Fibroblast of lung (primary cell): ENCODE measurements at regions not wholly inside any gene's neighbourhood (a gene's known extent, or its start where the extent isn't known, plus 50 kb on each side); places are given as distances from the start of the nearest gene placed in this dataset.

ENCODE experiments used
- DNase-seq, 2 donors: peaks; one replicate each; pipeline versions ENCODE4 v3.0.0 to v3.0.0-alpha.2; 2010; ENCODE audit warnings: low read depth in 2 of 2
- H2AFZ ChIP-seq: 2 replicates; pipeline ENCODE4 v1.5.1; 2012; ENCODE audit warnings: low read length, control low read depth, inconsistent platforms
- H3K27ac ChIP-seq: 2 replicates; pipeline ENCODE4 v1.5.1; 2011; ENCODE audit warnings: low read length, control low read depth; ENCODE audit not compliant: insufficient read depth
- H3K27me3 ChIP-seq: 2 replicates; pipeline ENCODE4 v1.5.1; 2011; ENCODE audit warnings: mild to moderate bottlenecking, low read length; ENCODE audit not compliant: control insufficient read depth, insufficient read depth
- H3K36me3 ChIP-seq: 2 replicates; pipeline ENCODE4 v1.5.1; 2011; ENCODE audit warnings: low read length; ENCODE audit not compliant: control insufficient read depth, insufficient read depth
- H3K4me1 ChIP-seq: 2 replicates; pipeline ENCODE4 v1.5.1; 2011; ENCODE audit warnings: low read length; ENCODE audit not compliant: control insufficient read depth, insufficient read depth; ENCODE audit errors: extremely low read depth
- H3K4me2 ChIP-seq: 2 replicates; pipeline ENCODE4 v1.5.1; 2011; ENCODE audit warnings: low read length, control low read depth; ENCODE audit not compliant: insufficient read depth; ENCODE audit errors: extremely low read depth
- H3K4me3 ChIP-seq, 4 experiments: fragments of 200-600 bp in 1 of 4; sonication (generic) in 1 of 4; replicated peaks in 1 of 4; 2 replicates each; pipeline ENCODE4 v1.5.1; 2011 to 2016; ENCODE audit warnings: low read length in 4 of 4, low read depth in 3 of 4, mild to moderate bottlenecking in 3 of 4, control low read depth in 2 of 4, inconsistent platforms in 1 of 4, mixed read lengths in 1 of 4; ENCODE audit not compliant: insufficient read depth in 1 of 4; ENCODE audit errors: control extremely low read depth in 1 of 4
- H3K79me2 ChIP-seq: 2 replicates; pipeline ENCODE4 v1.5.1; 2012; ENCODE audit warnings: mild to moderate bottlenecking, low read length, inconsistent platforms; ENCODE audit not compliant: control insufficient read depth, insufficient read depth
- H3K9ac ChIP-seq: 2 replicates; pipeline ENCODE4 v1.5.1; 2011; ENCODE audit warnings: mild to moderate bottlenecking, low read length, control low read depth; ENCODE audit not compliant: insufficient read depth
- H3K9me3 ChIP-seq: 2 replicates; pipeline ENCODE4 v1.5.1; 2012; ENCODE audit warnings: low read depth, low read length; ENCODE audit not compliant: control insufficient read depth, insufficient read depth
- H4K20me1 ChIP-seq: 2 replicates; pipeline ENCODE4 v1.5.1; 2011; ENCODE audit warnings: low read length; ENCODE audit not compliant: control insufficient read depth, insufficient read depth; ENCODE audit errors: extremely low read depth
- EZH2 ChIP-seq: IDR thresholded peaks from 2 replicates; pipeline ENCODE4 v1.5.1; 2012; ENCODE audit warnings: low read length, control low read depth, mild to moderate bottlenecking; ENCODE audit errors: missing control alignments
- TF ChIP-seq, protein P1 (sequence below), 2 donors: IDR thresholded peaks in 1 of 2; conservative IDR thresholded peaks in 1 of 2; 1 replicate in 1 of 2; 2 replicates in 1 of 2; pipeline ENCODE4 v1.5.1; 2011 to 2012; ENCODE audit warnings: low read length in 2 of 2, control low read depth in 1 of 2, inconsistent platforms in 1 of 2, low read depth in 1 of 2, mild to moderate bottlenecking in 1 of 2

DNA sequence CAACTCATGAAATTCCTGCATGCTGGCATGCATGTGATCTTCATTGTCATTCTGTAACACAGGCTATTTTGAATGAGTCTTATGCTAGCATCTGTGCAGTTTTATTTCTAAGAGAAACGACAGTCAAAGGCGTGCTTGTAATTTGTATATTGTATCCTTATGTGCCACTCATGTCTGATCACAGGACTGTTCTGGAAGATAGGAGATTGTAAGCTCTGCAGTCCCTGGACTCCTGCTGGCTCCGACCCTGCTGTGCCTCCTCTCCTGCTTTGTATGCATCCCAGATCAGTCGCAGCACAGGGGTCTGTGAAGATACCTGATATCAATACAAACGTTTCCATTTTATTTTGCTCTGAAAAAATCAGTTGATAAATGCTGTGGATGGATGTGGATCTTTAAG lies 653.1 kb downstream of the LIG4 start:
- H3K4me2 ChIP-seq = no peak overlapping the region
- TF ChIP-seq, protein P1, sequence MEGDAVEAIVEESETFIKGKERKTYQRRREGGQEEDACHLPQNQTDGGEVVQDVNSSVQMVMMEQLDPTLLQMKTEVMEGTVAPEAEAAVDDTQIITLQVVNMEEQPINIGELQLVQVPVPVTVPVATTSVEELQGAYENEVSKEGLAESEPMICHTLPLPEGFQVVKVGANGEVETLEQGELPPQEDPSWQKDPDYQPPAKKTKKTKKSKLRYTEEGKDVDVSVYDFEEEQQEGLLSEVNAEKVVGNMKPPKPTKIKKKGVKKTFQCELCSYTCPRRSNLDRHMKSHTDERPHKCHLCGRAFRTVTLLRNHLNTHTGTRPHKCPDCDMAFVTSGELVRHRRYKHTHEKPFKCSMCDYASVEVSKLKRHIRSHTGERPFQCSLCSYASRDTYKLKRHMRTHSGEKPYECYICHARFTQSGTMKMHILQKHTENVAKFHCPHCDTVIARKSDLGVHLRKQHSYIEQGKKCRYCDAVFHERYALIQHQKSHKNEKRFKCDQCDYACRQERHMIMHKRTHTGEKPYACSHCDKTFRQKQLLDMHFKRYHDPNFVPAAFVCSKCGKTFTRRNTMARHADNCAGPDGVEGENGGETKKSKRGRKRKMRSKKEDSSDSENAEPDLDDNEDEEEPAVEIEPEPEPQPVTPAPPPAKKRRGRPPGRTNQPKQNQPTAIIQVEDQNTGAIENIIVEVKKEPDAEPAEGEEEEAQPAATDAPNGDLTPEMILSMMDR (conservative IDR thresholded peaks at IDR 0.05 in 1 of 2, IDR thresholded peaks at IDR 0.05 in 1 of 2; ENCODE audit: low read depth in 1 of 2, low read length in 2 of 2) = no peak
- TF ChIP-seq EZH2 = no peak
- H3K4me3 ChIP-seq = no peak overlapping the region
- H3K79me2 ChIP-seq = no peaks in the 10 kb centered on the region
- H3K4me1 ChIP-seq = no peaks in the 10 kb centered on the region
- H3K36me3 ChIP-seq = no peaks in the 10 kb centered on the region
- H4K20me1 ChIP-seq = no peaks in the 10 kb centered on the region
- DNase-seq = no peak
- no peak overlapping the region for H3K27ac ChIP-seq
- H3K9me3 ChIP-seq = no peaks in the 10 kb centered on the region
- H3K27me3 ChIP-seq = no peaks in the 10 kb centered on the region
- no peak overlapping the region for H3K9ac ChIP-seq
- no peak overlapping the region for H2AFZ ChIP-seq

DNA sequence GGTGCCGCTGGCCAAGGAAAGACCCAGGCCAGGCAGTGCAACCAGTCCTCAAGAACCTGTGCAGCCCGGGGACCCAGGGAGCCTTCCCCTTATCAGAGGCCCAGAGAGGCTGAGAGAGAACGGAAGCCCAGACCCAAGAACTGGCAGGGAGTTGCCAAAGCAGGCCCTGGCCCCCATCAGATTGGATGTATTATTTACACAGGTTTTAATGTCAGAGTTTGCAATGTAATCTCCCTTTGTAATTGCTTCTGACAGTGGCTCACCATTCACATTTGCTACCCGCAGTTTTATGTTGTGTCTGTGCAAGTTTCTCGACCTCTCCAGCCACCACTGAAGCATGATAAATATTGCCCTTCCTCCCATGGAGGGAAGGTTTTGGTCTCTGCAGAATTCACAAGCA lies 660.9 kb downstream of the LIG4 start:
- Histone ChIP-seq H3K4me2 (no peak overlapping the region), H3K9me3 (no peaks in the 10 kb centered on the region), H3K79me2 (no peaks in the 10 kb centered on the region), H3K27ac (no peak overlapping the region), H4K20me1 (no peaks in the 10 kb centered on the region), H3K27me3 (no peaks in the 10 kb centered on the region), H3K4me3 (no peak overlapping the region), H3K36me3 (no peaks in the 10 kb centered on the region), H3K4me1 (no peaks in the 10 kb centered on the region), H2AFZ (no peak overlapping the region), H3K9ac (no peak overlapping the region)
- TF ChIP-seq, protein P1 (conservative IDR thresholded peaks at IDR 0.05 in 1 of 2, IDR thresholded peaks at IDR 0.05 in 1 of 2; ENCODE audit: low read depth in 1 of 2, low read length in 2 of 2) = no peak
- no peak for TF ChIP-seq EZH2
- no peak for DNase-seq

DNA sequence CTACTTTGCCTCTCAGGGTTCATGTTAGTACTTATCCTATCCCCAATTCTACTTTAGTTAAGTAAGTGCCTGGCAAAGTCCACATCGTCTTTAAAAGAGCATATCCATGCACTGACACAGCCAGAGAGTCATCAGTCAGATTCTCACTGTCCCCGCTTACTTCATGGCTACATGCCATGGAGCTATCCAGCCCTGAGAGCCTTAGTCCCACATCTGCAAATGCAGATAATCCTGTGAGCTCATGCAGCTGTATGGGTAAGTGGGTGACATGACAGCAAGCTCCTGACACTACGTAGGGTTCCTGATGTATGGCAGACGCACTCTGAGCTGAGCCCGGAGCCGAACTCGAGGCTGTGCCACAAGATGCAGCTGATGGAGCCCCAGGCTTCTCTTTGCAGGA lies 661.5 kb downstream of the LIG4 start:
- H3K9ac ChIP-seq = no peak overlapping the region

More for the DNA sequence above, 661.5 kb downstream of the LIG4 start:
- Histone ChIP-seq H3K36me3 (no peaks in the 10 kb centered on the region), H3K79me2 (no peaks in the 10 kb centered on the region), H3K4me3 (no peak overlapping the region), H3K4me1 (no peaks in the 10 kb centered on the region), H4K20me1 (no peaks in the 10 kb centered on the region), H3K27me3 (no peaks in the 10 kb centered on the region), H3K4me2 (no peak overlapping the region), H3K27ac (no peak overlapping the region), H3K9me3 (no peaks in the 10 kb centered on the region), H2AFZ (no peak overlapping the region)
- TF ChIP-seq, protein P1 (conservative IDR thresholded peaks at IDR 0.05 in 1 of 2, IDR thresholded peaks at IDR 0.05 in 1 of 2; ENCODE audit: low read depth in 1 of 2, low read length in 2 of 2) = no peak
- TF ChIP-seq EZH2 = no peak
- peak; percentile 11 to 42 for DNase-seq
